Fibroblast of skin of left biceps (primary cell): ENCODE measurements at regions not wholly inside any gene's neighbourhood (a gene's known extent, or its start where the extent isn't known, plus 50 kb on each side); places are given as distances from the start of the nearest gene placed in this dataset.

Experiments
- DNase-seq, 2 experiments: peaks; one replicate each; pipeline ENCODE4 v3.0.0-alpha.2; 2013; ENCODE audit warnings: low read depth in 2 of 2

DNA sequence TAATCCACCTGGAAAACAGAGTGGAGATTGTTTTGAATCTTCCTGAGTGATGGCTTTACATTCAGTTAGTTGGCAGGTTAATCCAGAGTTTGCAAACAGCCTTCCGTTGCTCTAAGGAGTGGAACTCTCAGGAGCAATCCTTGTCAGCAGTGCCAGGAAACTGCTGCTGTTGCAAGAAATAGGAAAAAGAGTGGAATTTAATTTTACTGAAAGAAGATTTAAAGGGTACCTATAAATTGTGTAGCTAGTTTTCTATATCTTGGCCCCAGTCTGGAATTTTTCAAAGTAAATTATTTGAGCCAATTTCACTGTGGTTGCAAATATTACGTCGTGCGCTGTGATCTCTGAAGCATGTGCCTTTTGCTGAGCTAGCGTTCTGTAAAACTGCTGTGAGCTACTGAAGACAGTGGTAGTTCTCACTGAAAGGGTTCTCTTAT, 55.5 kb upstream of the SLC5A12 start:
- no peak for DNase-seq

DNA sequence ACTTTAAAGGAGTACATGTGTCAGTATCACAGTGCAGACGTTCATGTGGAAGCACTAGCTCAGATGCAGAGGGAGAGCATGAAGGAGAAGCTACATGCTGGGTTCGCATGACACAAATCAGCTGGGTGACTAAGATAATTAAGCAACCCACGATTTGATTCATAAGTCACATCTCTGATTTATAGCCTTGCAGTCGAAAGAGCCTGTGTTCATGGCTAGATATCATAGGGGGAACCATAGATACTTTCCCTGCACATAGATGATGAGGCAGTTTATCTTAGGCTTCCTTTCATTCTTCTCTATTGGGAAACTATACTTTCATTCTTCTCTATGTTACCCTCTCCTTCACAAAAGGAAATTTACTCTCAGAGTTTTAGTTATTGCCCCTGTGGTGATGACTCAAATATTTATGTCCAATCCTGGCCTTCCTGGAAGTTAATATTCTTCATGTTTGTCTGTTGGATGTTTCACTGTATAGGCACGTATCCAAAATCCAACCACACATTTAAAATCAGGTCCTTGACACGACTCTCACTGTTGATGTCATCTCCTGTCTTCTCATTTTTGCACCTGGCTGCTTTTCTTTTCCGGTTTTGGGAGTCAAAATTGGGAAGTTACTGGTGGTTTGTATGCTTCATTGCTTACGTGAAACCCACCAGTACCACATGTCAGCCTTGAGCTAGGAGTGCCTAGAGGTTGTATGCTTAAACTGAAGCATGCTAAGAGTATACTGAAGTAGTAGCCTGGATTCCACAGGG, 56.3 kb upstream of the SLC5A12 start:
- peak; percentile 93 to 94 for DNase-seq

DNA sequence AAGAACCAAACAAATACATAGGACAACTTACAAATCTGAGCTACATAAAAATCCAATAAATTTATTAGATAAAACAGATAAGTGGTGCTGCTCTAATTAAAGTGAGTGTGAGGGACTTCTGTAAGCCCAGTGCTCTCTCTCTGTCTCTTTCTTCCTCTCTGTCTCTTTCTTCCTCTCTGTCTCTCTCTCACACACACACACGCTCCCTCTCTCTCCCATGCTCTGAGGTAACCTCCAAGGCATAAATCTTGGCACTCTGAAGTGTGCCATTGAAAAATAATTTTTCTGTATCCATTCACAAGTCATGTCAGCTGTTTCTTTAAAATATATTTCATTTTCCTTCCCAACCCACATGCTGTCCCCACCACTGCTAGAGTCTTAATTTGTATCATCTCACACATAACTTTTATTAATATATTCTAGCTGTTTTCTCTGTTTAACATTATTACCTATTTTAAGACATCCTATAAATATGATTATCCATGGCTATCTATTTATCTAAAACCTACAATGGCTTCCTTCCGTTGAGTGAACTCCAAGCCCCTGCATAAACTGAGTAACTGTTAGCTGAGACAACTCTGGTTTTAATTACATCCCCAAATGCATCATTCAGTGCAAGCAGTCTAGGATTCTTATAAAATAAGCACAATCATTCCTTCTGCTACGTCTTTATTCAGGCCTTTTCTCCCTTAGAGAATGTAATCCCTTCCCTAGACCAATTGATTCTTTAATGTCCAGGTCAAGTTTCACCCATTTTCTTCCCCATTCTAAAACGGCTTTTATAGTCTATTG, 57.4 kb upstream of the SLC5A12 start:
- no peak for DNase-seq

DNA sequence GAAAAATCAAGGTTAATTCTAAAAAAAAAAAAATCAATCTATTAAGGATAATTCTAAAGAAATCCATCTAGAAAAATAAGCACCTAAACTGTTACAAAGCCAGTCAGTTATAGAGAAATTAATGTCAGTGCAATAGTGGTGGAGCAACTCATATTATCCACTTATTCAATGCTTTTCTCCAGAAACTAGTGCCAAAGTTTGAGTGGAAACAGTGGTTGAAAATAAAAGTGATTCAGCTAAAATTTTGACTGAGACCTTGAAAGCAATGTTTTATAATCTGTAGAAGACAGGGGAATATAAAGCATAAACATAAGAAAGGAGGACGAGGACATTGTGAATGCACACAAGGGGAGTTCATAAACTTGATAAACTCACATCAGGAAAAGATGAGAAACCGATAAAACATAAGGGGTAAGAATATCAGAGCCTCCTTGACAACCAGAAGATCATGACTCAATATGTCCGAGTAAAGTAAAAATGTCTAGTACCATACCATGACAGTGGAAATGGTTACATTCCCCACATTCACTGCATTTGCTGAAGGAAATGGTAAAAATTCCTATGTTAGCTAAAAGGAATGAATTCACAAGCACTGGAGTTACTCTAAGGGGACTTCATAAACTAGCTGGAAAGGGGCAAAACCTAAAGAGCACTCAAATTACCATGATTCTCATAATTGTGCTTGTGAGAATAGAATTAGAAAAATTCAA, 58.7 kb upstream of the SLC5A12 start:
- DNase-seq, result peak in 1 of 2 experiments; percentile 44

DNA sequence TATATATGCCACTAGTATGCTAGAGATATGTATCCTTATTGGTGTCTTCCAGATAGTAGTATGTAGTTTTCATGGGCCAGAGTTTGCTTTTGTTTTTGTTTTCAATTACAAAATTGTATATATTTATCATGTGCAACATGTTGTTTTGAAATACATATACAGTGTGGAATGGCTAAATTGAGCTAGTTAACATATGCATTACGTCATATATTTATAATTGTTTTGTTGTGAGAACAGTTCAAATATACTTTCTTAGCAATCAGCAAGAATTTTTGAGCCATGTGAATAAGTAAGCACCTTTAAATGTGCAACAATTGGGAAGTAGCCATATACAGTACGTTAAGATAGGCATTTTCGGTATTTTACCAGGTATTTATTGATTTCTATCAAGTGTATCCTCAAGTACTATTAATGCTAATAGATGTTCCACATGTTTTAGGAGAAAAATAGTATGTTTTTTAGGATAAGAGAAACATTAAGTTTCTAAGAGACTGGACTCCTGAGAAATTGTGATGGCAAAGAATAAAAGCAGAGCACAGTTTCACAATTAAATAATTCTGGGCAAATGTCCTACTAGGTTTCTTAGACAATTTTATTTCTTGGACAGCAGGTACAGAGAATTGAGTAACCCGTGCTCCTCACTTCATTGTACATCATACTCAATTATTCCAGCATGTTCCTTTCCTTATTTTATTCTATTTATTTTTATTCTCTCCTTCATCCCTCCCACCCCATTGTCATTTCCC, 60.5 kb upstream of the SLC5A12 start:
- DNase-seq, result no peak

DNA sequence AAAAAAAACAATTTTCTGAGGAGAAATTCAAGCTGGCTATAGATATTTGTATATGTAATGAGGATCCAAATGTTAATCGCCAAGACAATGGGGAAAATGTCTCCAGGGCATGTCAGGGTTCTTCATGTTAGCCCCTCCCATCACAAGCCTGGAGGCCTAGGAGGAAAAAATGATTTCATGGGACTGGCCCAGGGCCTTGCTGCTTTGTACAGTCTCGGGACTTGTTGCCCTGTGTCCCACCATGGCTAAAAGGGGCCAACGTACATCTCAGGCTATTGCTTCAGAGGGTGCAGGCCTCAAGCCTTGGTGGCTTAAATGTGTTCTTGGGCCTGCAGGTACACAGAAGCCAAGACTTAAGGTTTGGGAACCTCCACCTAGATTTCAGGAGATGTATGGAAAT, 62.1 kb upstream of the SLC5A12 start:
- DNase-seq, result no peak

DNA sequence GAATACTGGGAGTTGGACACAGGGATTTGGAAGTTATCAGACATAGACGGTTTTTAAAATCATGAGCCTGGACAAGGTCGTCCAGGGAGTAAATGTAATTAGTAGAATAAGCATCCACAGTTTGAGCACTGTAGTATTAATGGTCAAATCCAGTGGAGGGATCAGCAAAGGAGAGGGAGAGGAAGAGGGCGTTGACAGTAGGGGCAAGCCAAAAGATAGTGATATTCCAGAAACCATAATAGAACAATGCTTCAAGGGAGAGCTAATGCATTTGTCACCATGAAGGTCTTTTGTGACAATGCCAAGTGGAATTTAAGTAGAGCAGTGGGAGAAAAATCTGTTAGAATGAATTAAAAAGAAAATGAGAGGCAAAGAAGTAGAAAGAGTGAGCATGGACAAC, 68.9 kb upstream of the SLC5A12 start:
- no peak for DNase-seq

DNA sequence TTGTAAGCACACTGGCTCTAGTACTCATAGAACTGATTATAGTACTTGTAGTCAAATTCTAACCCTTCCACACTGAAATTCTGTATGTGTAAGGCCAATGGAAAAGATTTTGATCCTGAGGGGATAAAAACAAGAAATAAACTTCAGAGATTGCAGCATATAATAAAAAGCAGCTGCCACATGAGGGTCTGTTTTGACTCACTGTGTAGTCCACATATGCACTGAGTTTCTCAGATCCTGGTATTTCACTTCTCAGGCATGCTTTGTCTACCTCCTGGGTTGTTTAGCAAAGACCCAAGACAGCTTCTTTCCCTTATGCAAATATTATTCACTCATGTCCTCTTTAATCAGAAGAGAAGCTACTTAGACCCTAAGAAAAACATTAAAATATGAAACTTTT, 71.1 kb upstream of the SLC5A12 start:
- DNase-seq, result peak; percentile 80

DNA sequence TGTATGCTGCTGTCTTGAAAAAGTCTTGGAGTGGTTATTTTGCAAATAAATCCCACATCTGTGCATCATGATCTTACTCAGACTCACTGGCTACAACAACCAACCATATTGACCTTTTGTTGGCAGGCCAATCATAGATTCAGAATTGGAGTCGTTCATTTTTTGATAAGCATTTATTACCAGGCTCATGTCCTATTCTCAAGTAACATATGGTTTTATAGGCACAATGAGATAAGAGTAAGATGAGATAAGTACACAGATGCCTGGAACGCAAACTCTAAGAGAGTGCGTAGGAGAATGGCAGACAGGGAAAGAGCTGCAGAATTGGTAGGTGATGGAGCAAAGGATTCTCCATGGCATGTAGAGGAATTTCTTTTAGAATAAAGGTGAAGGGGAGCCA, 71.6 kb upstream of the SLC5A12 start:
- no peak for DNase-seq

DNA sequence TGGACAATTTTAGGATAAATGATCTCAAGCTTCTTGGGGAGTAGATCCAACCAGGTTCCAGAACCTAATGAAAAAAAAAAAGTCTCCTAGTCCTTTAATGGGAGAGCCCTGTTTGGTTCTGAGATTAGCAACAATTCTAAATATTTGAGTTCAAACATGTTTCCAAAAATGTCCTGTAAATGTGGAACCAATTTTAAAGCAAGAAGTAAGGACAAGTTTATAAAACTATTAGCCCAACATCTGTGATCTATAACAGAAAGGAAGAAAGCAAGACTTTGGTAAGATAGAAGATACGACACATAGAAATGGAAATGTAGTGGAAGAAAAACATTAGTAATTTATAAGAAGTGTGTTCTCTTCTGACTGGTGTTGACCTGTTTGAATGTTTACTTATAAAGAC, 79.7 kb upstream of the SLC5A12 start:
- DNase-seq, result peak; percentile 35 to 44

DNA sequence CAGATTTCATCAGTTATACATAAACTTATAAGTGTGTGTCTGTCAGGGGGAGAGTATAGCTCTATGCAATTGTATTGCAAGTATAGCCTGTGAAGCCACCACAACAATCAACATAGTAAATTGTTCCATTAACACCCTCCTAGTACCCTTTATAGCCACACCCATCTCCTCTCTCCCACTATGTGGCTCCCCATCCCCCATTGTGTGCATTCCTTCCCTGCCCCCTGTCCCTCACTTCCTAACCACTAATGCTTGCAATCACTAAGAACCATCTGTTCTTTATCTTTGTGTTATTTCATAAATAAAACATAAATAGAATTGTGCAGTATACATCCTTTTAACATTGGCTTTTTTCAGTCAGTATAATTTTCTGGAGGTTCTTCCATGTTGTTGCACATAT, 83.1 kb upstream of the SLC5A12 start:
- DNase-seq, result no peak

DNA sequence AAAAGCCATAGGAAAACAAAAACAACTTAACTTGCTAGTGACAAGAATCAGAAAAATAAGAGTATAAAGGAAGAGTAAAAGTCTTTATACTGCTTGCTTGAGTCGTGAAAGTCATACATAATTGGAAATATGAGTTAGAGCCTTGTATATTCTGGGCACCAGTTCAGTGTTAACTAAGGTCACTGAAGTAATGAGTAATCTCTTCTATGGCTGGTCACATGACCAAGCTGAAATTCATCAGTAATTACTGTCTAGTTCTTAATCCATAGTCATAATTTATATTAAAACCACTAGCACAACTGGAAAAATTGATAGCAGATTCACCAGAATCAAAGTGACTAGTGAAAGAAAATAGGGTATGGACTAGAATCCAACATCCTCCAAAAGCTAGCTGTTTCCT, 84.4 kb upstream of the SLC5A12 start:
- DNase-seq, result peak; percentile 78 to 84

DNA sequence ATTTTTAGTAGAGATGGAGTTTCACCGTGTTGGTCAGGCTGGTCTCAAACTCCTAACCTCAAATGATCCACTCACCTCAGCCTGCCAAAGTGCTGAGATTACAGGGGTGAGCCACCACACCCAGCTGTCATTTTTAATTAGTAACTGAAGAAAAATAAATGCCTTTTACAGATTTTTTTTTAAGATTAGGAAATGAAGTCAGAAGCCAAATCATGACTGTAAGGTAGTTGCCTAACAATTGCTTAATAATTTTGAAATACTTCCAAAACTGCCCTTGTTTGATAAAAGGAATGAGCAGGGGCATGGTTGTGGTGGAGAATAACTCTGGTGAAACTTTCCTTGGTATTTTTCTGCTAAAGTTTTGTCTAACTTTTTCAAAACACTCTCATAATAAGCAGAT, 98.9 kb upstream of the SLC5A12 start:
- peak; percentile 89 to 92 for DNase-seq

DNA sequence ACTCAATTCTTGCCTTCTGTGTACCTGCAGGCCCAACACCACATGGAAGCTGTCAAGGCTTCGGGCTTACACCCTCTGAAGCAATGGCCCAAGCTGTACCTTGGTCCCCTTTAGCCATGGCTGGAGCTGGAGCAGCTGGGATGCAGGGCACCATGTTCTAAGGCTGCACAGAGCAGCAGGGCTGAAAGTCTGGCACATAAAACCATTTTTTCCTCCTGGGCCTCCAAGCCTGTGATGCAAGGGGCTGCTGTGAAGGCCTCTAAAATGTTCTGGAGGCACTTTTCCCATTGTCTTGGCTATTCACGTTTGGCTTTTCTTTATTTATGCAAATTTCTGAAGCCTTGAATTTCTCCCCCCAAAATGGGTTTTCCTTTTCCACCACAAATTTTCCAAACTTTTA, 102.1 kb upstream of the SLC5A12 start:
- DNase-seq, result no peak

DNA sequence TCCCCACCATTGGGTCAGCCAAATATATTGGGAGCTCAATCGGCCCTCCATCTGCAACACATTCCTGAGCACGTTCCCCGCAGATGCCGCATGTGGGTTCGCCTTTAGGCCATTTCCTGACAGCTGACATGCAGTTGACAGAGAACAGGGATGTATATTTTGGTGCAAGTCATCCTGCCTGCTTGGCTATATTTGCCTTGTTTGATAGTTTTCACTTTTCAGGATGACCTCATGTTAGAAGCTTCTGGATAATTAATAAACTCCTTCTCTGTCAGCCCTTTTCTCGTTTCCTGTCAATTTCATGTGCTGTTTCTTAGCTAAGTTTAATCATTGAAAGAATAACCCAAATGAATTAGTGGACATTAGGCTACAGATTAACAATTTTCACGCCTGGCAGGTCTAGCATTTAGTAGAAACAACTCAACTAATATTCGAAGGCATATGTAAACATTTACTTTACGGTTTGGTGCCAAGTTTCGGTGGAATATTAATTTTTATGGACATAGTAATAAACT, 105.8 kb upstream of the SLC5A12 start:
- no peak for DNase-seq

DNA sequence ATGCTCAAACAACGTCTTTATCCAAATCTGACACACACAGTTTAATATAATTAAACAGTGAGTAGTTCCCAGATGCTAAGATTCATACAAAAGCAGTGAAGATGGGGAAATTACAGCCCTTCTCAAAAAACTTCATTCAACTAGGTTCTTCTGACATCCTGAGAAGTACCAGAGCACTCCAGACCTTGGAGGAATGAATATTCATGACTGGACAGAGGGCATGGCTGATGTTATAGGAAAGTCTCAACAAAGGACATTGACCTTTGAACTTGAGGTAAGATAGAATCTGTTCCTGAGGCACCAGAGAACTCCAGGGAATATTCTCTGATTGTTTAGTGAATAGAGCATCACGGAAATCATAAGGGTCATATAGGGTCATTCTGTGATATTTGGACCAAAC, 106.4 kb upstream of the SLC5A12 start:
- DNase-seq, result no peak

DNA sequence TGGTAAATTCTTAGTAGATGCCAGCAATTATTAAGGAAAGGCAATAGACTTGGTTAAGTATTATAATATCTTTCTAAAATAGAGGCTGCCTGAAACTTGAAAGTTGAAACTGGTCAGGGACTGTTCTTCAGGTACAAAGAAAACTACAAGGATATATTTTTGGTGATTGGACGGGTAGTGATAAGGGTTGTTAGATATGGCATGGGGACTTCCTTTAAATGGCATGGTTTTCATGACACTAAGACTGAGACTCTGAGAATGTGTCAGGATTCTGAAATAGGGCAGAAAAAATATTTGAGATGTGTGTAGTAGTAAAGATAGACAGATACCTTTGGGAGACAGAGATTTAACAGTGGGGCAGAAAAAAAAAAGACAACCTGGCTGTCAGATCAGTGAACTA, 108.4 kb upstream of the SLC5A12 start:
- DNase-seq, result no peak

DNA sequence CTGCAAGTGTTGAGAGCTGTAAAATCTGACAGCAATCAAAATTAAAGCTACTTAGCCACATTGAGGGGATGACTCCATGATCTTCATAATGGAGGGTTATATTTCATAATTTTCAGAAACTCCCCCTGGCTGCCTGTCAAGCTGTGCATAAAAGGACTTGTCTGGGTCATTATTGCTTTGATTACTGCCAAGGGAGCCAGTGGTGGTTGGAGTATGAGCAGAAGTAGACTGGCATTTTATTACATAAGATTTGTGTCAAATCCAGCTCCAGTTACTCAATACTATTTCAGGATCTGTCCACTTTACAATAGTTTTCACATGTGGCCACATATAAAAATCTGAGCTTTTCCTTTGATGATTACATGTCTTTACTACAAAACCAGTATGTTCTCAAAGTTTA, 108.9 kb upstream of the SLC5A12 start:
- no peak for DNase-seq

DNA sequence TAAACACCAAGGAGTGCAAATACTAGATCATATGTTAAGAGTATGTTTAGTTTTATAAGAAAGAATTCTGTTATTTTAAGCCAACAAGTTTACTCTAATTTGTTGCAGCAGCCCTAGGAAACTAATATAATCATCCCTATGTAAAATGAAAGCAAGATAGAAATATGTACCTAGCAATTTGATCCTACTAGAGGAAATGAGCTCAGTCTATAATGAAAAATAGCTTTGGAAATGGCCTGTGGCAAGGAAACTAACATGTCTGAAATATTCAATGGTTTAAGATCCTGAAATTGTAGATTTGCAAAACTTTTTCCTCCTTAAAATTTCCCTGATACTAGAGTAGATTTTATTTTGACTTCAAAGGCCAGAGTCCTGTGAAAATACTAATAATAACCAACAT, 112.7 kb upstream of the SLC5A12 start:
- no peak for DNase-seq

DNA sequence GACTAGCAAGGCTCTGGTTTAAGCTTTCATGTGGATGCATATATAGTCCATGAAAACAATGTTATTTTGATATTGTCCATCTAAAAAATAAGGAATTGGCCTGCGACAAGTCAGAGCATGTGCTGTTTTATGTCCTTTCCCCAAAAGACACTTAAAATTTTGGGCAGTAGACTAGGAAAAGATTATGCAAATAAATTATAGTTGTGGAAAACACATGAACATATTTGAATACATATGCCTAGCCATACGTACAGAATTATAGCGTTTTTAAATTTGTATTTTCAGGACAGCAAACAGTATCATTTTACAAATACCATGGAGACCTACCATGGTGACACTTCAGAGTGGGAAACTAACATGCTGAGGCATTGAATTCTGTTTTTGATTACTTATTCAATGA, 113.8 kb upstream of the SLC5A12 start:
- DNase-seq, result no peak

DNA sequence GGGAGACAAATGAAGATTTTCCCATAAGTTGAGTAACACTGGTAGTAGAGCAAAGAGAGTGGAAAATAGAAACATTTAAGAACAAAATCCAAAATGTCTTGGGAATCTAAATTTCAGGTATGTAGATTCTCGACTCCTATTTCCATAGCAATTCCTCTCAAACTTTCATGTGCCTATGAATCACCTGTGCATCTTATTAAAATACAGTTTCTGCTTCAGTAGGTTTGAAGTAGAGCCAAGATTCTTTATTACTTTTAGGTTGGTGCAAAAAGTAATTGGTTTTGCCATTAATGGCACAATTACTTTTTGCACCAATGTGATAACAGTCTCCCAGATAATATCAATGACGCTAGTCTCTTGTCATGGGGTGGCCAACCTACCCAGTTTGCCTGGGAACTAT, 115.3 kb upstream of the SLC5A12 start:
- DNase-seq, result no peak
